Astrocyte of the cerebellum (primary cell): ENCODE measurements at regions not wholly inside any gene's neighbourhood (a gene's known extent, or its start where the extent isn't known, plus 50 kb on each side); places are given as distances from the start of the nearest gene placed in this dataset.
A peak's percentile ranks its signal among the peaks of the same experiment; 100 is the strongest.
"Not testable (repeated sequence)": the region's sequence is repeated elsewhere in the genome, so short reads cannot be mapped to it uniquely, and the experiment has no call there.

Experiments
- DNase-seq: peaks from one replicate; pipeline ENCODE4 v3.0.0-alpha.2; 2011; ENCODE audit warnings: low read depth
- H3K4me3 ChIP-seq: 2 replicates; pipeline ENCODE4 v1.5.1; 2011; ENCODE audit warnings: mild to moderate bottlenecking, low read depth, low read length, moderate library complexity
- CTCF ChIP-seq: IDR thresholded peaks from 2 replicates; pipeline ENCODE4 v1.5.1; 2012; ENCODE audit warnings: low read length, low read depth, moderate library complexity, mild to moderate bottlenecking; ENCODE audit errors: missing control alignments
- in situ Hi-C: cut with HindIII; loops from 2 replicates; pipeline ENCODE4 v1.10.0; 2017; ENCODE audit warnings: low sequenced_read_pairs

GRCh38 chr7:67371429-67372305 lies 375.0 kb downstream of the TYW1 start:
- peak; percentile 82 for TF ChIP-seq CTCF
- H3K4me3 ChIP-seq = no peak overlapping the region
- in situ Hi-C loops = no loop called here
- peak; percentile 57 for DNase-seq

GRCh38 chr7:67373389-67373788 lies 376.8 kb downstream of the TYW1 start:
- in situ Hi-C loops, H3K4me3 ChIP-seq, DNase-seq: not testable (repeated sequence)

GRCh38 chr7:67375427-67375826 lies 378.8 kb downstream of the TYW1 start:
- in situ Hi-C loops = no loop called here
- no peak for DNase-seq
- no peak for TF ChIP-seq CTCF
- no peak overlapping the region for H3K4me3 ChIP-seq

GRCh38 chr7:67377939-67378862 lies 381.6 kb downstream of the TYW1 start:
- TF ChIP-seq CTCF = peak; percentile 74
- in situ Hi-C loops = no loop called here
- DNase-seq = peak; percentile 20

GRCh38 chr7:67380326-67380725 lies 383.7 kb downstream of the TYW1 start:
- TF ChIP-seq CTCF = no peak
- in situ Hi-C loops = no loop called here
- DNase-seq = no peak
- H3K4me3 ChIP-seq = no peak overlapping the region

More at GRCh38 chr7:67377939-67378862, 381.6 kb downstream of the TYW1 start:
- no peak overlapping the region for H3K4me3 ChIP-seq

GRCh38 chr7:67380858-67381257 lies 384.2 kb downstream of the TYW1 start:
- in situ Hi-C loops = no loop called here
- no peak overlapping the region for H3K4me3 ChIP-seq
- no peak for TF ChIP-seq CTCF
- no peak for DNase-seq
